Ishikawa (cell line): ENCODE measurements at regions not wholly inside any gene's neighbourhood (a gene's known extent, or its start where the extent isn't known, plus 50 kb on each side); places are given as distances from the start of the nearest gene placed in this dataset.

Experiments
- CEBPB ChIP-seq: IDR thresholded peaks from 2 replicates; pipeline ENCODE4 v1.6.1; 2012
- CREB1 ChIP-seq: IDR thresholded peaks from 2 replicates; pipeline ENCODE4 v1.6.1; 2012; ENCODE audit warnings: low read depth
- EGR1 ChIP-seq: IDR thresholded peaks from 2 replicates; pipeline ENCODE4 v1.6.1; 2012
- EP300 ChIP-seq: IDR thresholded peaks from 2 replicates; pipeline ENCODE4 v1.6.1; 2012; ENCODE audit warnings: borderline replicate concordance
- FOXM1 ChIP-seq: IDR thresholded peaks from 2 replicates; pipeline ENCODE4 v1.6.1; 2012; ENCODE audit warnings: low read depth, borderline replicate concordance
- NFIC ChIP-seq: IDR thresholded peaks from 2 replicates; pipeline ENCODE4 v1.6.1; 2012
- RAD21 ChIP-seq: IDR thresholded peaks from 2 replicates; pipeline ENCODE4 v1.6.1; 2012; ENCODE audit warnings: low read depth
- TAF1 ChIP-seq: IDR thresholded peaks from 2 replicates; pipeline ENCODE4 v1.6.1; 2012; ENCODE audit warnings: low read depth, mild to moderate bottlenecking
- TCF12 ChIP-seq: IDR thresholded peaks from 2 replicates; pipeline ENCODE4 v1.6.1; 2012; ENCODE audit warnings: low read depth
- TEAD4 ChIP-seq: IDR thresholded peaks from 2 replicates; pipeline ENCODE4 v1.6.1; 2012
- YY1 ChIP-seq: IDR thresholded peaks from 2 replicates; pipeline ENCODE4 v1.6.1; 2012; ENCODE audit warnings: low read depth
- ZBTB7A ChIP-seq: IDR thresholded peaks from 2 replicates; pipeline ENCODE4 v1.6.1; 2012; ENCODE audit warnings: low read depth
- TF ChIP-seq, protein P1 (sequence below): IDR thresholded peaks from 2 replicates; pipeline ENCODE4 v1.6.1; 2012; ENCODE audit warnings: low read depth, mild to moderate bottlenecking
- TF ChIP-seq, protein P2 (sequence below): IDR thresholded peaks from 2 replicates; pipeline ENCODE4 v1.6.1; 2012
- TF ChIP-seq, protein P3 (sequence below): IDR thresholded peaks from 2 replicates; pipeline ENCODE4 v1.6.1; 2012

DNA sequence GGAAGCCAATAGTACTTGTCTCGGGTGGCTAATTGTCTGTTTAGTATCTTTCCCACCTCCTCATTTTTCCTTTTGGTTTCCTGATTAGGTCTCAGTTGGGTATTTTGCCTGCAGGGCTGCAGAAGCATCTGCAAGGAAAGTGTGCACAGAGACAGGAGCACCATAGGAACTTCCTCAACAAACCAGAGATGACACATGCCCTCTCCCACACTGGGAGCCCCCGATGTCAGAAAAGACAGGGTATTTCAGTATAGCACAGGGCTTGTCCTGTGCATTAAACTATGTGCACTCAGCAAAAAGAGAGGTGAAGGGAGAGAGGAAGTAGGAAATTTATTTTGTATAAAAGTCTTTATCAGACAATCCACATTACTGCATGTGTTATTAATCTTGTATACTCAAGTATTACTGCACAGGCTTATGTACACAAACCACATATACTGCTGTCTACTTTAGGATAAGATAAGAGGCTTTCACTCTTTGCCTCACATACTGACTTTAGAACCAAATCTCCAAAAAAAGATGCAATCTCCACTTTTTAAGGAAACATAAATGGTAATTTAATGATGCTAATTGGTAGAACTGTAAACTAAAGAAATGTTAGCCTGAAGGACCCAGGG is 501.0 kb downstream of the FOXO1 start:
- no peak for TF ChIP-seq EGR1

DNA sequence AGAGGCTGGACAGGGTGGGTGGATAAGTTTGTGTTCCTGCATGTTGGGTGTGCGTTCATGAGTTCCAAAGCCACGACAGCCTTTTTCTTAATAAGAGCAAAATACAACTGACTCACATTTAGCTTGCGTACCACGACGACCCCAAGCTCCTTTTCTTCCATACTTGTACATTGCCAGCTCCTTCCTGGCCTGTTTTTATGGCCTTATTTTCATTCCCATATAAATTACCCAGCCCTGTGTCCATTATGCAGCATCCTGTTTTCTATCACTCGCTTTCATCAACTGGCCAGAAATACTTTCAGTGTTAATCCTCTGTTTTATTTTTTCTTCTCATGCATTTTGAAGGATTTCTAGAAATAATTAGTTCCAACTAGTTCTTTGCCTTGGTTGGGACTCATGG is 499.1 kb downstream of the FOXO1 start:
- no peak for TF ChIP-seq YY1
- no peak for TF ChIP-seq TCF12
- no peak for TF ChIP-seq NFIC
- no peak for TF ChIP-seq EGR1
- no peak for TF ChIP-seq TEAD4
- TF ChIP-seq, protein P1, sequence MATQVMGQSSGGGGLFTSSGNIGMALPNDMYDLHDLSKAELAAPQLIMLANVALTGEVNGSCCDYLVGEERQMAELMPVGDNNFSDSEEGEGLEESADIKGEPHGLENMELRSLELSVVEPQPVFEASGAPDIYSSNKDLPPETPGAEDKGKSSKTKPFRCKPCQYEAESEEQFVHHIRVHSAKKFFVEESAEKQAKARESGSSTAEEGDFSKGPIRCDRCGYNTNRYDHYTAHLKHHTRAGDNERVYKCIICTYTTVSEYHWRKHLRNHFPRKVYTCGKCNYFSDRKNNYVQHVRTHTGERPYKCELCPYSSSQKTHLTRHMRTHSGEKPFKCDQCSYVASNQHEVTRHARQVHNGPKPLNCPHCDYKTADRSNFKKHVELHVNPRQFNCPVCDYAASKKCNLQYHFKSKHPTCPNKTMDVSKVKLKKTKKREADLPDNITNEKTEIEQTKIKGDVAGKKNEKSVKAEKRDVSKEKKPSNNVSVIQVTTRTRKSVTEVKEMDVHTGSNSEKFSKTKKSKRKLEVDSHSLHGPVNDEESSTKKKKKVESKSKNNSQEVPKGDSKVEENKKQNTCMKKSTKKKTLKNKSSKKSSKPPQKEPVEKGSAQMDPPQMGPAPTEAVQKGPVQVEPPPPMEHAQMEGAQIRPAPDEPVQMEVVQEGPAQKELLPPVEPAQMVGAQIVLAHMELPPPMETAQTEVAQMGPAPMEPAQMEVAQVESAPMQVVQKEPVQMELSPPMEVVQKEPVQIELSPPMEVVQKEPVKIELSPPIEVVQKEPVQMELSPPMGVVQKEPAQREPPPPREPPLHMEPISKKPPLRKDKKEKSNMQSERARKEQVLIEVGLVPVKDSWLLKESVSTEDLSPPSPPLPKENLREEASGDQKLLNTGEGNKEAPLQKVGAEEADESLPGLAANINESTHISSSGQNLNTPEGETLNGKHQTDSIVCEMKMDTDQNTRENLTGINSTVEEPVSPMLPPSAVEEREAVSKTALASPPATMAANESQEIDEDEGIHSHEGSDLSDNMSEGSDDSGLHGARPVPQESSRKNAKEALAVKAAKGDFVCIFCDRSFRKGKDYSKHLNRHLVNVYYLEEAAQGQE = no peak
- TF ChIP-seq ZBTB7A = no peak

DNA sequence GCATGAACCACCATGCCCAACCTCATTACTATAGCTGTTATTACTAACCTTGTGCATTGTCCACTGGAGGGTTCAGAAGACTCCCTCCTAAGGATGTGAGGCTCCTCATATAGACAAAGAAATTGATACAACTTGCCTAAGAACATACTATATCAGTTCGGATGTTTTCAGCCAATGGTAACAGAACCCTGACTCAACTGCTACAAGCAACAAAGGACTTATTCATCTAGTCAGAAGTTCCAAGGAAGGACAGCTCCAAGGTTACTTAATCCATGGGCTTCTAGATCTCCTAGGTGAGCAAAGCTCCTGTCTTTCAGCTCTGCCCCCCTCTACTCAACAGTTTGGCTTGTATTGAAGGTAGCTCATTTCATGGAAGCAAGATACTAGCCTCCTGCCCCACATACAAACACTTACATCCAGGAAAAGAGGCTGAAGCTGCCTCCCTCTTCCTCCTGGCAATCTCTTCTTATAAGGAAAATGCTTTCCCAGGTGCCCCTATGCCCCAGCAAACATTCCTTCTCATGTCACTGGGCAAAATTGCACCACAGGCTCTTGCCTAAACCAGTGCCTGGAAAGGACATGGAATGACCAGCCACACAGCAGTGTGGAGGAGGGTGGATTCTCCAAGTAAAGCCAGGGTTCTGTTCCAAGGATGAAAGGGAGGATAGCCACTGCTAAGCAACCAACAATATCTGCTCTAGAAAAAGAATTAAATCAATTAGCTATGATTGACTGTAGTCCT is 497.8 kb downstream of the FOXO1 start:
- TF ChIP-seq CREB1 = no peak
- TF ChIP-seq NFIC = no peak
- TF ChIP-seq TCF12 = no peak
- no peak for TF ChIP-seq FOXM1
- no peak for TF ChIP-seq TEAD4
- TF ChIP-seq CEBPB = no peak
- no peak for TF ChIP-seq EGR1
- TF ChIP-seq YY1 = no peak
- TF ChIP-seq, protein P1 = no peak
- TF ChIP-seq ZBTB7A = no peak
- TF ChIP-seq, protein P2, sequence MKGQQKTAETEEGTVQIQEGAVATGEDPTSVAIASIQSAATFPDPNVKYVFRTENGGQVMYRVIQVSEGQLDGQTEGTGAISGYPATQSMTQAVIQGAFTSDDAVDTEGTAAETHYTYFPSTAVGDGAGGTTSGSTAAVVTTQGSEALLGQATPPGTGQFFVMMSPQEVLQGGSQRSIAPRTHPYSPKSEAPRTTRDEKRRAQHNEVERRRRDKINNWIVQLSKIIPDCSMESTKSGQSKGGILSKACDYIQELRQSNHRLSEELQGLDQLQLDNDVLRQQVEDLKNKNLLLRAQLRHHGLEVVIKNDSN = no peak
- TF ChIP-seq RAD21 = no peak
- TF ChIP-seq EP300 = no peak
- no peak for TF ChIP-seq TAF1
- TF ChIP-seq, protein P3, sequence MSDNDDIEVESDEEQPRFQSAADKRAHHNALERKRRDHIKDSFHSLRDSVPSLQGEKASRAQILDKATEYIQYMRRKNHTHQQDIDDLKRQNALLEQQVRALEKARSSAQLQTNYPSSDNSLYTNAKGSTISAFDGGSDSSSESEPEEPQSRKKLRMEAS = no peak

DNA sequence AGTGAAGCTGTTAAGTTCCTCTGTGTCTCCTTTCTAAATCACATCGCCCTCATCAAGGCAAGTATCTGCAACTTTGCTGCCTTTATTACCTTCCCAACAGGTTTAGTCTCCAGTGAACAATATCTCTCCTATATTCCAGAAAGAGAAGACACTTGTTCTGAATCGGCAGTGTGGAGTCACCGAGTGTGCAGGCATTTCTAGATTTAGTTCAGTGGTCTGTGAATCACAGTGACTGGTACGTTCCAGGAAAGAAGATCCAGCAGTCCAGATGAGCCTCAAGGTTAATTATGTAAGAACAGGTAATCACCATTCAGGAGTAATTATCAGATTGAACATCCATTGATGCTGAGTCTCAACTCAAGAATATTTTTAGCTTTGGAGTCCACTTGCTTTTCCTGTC is 497.0 kb downstream of the FOXO1 start:
- TF ChIP-seq EGR1 = no peak
- TF ChIP-seq YY1 = no peak
- TF ChIP-seq EP300 = no peak
- TF ChIP-seq TAF1 = no peak
- no peak for TF ChIP-seq CREB1
- no peak for TF ChIP-seq FOXM1
- TF ChIP-seq, protein P3 = no peak
- no peak for TF ChIP-seq RAD21
- TF ChIP-seq, protein P2 = no peak
- TF ChIP-seq TCF12 = no peak
- TF ChIP-seq CEBPB = no peak
- no peak for TF ChIP-seq NFIC
- TF ChIP-seq ZBTB7A = no peak
- TF ChIP-seq, protein P1 = no peak
- TF ChIP-seq TEAD4 = no peak
